ENCODE measurements at regions not wholly inside any gene's neighbourhood (a gene's known extent, or its start where the extent isn't known, plus 50 kb on each side); places are given as distances from the start of the nearest gene placed in this dataset.

DNA sequence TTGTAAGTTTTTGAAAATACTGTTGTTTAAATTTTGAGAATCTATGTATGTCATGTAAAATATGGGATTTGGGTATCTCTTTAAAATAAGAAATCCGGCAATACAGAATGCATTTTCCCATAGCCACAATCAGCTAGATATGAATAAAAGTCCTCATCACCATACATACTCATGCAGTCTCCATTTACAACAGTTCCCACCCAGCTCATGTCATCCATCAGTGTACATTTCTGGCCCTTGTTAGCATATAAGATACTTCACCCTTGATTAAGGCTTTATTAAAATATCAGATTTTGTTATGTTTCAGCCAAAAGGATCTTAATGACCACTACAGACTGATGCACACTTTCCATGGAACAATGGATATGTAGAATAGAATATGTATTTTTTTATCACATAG lies 218.0 kb downstream of the DPY19L2 start:
- no peak overlapping the region for H2AFZ ChIP-seq (replicated peaks; ENCODE audit: low read length, poor library complexity)
- no peaks in the 10 kb centered on the region for H3K9me1 ChIP-seq (ENCODE audit: insufficient read depth, low read length)
- no peaks in the 10 kb centered on the region for H4K20me1 ChIP-seq (ENCODE audit: insufficient read depth, low read length)
- no peak overlapping the region for H3K4me3 ChIP-seq (ENCODE audit: insufficient read depth, low read depth, low read length)
- DNase-seq: no peak
- ChIA-PET CTCF (no interaction called here), POLR2A (ENCODE audit: unreplicated experiment) (no interaction called here)
- H2BK120ac ChIP-seq (ENCODE audit: low read depth, low read length): no peak overlapping the region
- H3K27ac ChIP-seq (ENCODE audit: insufficient read depth, low read length): no peak overlapping the region
- H3K4ac ChIP-seq (ENCODE audit: low read depth, low read length): no peak overlapping the region
- dilution Hi-C loops (cut with HindIII; ENCODE audit: low sequenced_read_pairs, unreplicated experiment): no loop called here
- no peak overlapping the region for H3K56ac ChIP-seq (ENCODE audit: extremely low read depth, insufficient read depth, low read length)
- no peak overlapping the region for H2AK9ac ChIP-seq (replicated peaks; ENCODE audit: low read depth, low read length, poor library complexity)
- no peak overlapping the region for H3K9ac ChIP-seq (ENCODE audit: low read depth, low read length)
- in situ Hi-C loops (cut with MboI; ENCODE audit: low sequenced_read_pairs): no loop called here
- no peak overlapping the region for H2BK5ac ChIP-seq (ENCODE audit: low read depth, low read length, poor library complexity, severe bottlenecking)
- no peaks in the 10 kb centered on the region for H3K36me3 ChIP-seq (ENCODE audit: control insufficient read depth, insufficient read depth, low read length)
- no peak overlapping the region for H2AK5ac ChIP-seq (ENCODE audit: low read depth, low read length)
- no peaks in the 10 kb centered on the region for H3K27me3 ChIP-seq (ENCODE audit: control insufficient read depth, insufficient read depth, low read length)
- no peaks in the 10 kb centered on the region for H3K79me1 ChIP-seq (ENCODE audit: low read depth in 1 of 2, low read length in 2 of 2)
- TF ChIP-seq RAD21 (IDR thresholded peaks at IDR 0.05; ENCODE audit: low read length): no peak
- TF ChIP-seq FOS (IDR thresholded peaks at IDR 0.05; ENCODE audit: low read depth, low read length): no peak
- TF ChIP-seq NFE2L2 (IDR thresholded peaks at IDR 0.05; ENCODE audit: low read depth, low read length): no peak
- no peak for TF ChIP-seq BHLHE40 (IDR thresholded peaks at IDR 0.05; ENCODE audit: low read depth, low read length)
- no peak for TF ChIP-seq POLR2A (IDR thresholded peaks at IDR 0.05; ENCODE audit: low read depth, low read length)
- TF ChIP-seq, protein P1, sequence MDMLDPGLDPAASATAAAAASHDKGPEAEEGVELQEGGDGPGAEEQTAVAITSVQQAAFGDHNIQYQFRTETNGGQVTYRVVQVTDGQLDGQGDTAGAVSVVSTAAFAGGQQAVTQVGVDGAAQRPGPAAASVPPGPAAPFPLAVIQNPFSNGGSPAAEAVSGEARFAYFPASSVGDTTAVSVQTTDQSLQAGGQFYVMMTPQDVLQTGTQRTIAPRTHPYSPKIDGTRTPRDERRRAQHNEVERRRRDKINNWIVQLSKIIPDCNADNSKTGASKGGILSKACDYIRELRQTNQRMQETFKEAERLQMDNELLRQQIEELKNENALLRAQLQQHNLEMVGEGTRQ (IDR thresholded peaks at IDR 0.05; ENCODE audit: low read depth, low read length): no peak
- TF ChIP-seq, protein P2, sequence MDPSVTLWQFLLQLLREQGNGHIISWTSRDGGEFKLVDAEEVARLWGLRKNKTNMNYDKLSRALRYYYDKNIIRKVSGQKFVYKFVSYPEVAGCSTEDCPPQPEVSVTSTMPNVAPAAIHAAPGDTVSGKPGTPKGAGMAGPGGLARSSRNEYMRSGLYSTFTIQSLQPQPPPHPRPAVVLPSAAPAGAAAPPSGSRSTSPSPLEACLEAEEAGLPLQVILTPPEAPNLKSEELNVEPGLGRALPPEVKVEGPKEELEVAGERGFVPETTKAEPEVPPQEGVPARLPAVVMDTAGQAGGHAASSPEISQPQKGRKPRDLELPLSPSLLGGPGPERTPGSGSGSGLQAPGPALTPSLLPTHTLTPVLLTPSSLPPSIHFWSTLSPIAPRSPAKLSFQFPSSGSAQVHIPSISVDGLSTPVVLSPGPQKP (IDR thresholded peaks at IDR 0.05; ENCODE audit: borderline replicate concordance, low read depth, low read length): no peak
- TF ChIP-seq MAFK (IDR thresholded peaks at IDR 0.05; ENCODE audit: low read depth, low read length): no peak
- no peak for TF ChIP-seq RCOR1 (IDR thresholded peaks at IDR 0.05; ENCODE audit: insufficient replicate concordance, low read length)
- no peak for TF ChIP-seq SMC3 (IDR thresholded peaks at IDR 0.05; ENCODE audit: low read depth, low read length)
- TF ChIP-seq RFX5 (IDR thresholded peaks at IDR 0.05; ENCODE audit: low read depth, low read length): no peak
- TF ChIP-seq, protein P3, sequence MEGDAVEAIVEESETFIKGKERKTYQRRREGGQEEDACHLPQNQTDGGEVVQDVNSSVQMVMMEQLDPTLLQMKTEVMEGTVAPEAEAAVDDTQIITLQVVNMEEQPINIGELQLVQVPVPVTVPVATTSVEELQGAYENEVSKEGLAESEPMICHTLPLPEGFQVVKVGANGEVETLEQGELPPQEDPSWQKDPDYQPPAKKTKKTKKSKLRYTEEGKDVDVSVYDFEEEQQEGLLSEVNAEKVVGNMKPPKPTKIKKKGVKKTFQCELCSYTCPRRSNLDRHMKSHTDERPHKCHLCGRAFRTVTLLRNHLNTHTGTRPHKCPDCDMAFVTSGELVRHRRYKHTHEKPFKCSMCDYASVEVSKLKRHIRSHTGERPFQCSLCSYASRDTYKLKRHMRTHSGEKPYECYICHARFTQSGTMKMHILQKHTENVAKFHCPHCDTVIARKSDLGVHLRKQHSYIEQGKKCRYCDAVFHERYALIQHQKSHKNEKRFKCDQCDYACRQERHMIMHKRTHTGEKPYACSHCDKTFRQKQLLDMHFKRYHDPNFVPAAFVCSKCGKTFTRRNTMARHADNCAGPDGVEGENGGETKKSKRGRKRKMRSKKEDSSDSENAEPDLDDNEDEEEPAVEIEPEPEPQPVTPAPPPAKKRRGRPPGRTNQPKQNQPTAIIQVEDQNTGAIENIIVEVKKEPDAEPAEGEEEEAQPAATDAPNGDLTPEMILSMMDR (conservative IDR thresholded peaks at IDR 0.05; ENCODE audit: low read depth, low read length): no peak
- no peak for TF ChIP-seq CEBPB (IDR thresholded peaks at IDR 0.05; ENCODE audit: low read depth, low read length)
- TF ChIP-seq MAZ (IDR thresholded peaks at IDR 0.05; ENCODE audit: borderline replicate concordance, low read depth, low read length): no peak
- no peak for TF ChIP-seq CHD1 (IDR thresholded peaks at IDR 0.05; ENCODE audit: low read depth, low read length)
- no peak for TF ChIP-seq MXI1 (IDR thresholded peaks at IDR 0.05; ENCODE audit: borderline replicate concordance, low read depth, low read length)
- no peak overlapping the region for H2BK20ac ChIP-seq (ENCODE audit: low read depth, low read length)
- no peak overlapping the region for H3K18ac ChIP-seq (ENCODE audit: low read depth, low read length)
- no peak overlapping the region for H3K23ac ChIP-seq (ENCODE audit: low read depth, low read length)
- no peaks in the 10 kb centered on the region for H3K9me3 ChIP-seq (ENCODE audit: control insufficient read depth, insufficient read depth, low read length)
- intact Hi-C loops (cut with micrococcal nuclease): no loop called here
- no peak overlapping the region for H4K91ac ChIP-seq (ENCODE audit: insufficient read depth, low read depth, low read length)
- no peak overlapping the region for H3K14ac ChIP-seq (replicated peaks; ENCODE audit: low read depth, low read length)
- no TSS peak for BruUV-seq (replicated peaks)
- H2BK15ac ChIP-seq (ENCODE audit: low read depth, low read length): no peak overlapping the region
- no peaks in the 10 kb centered on the region for H3K4me1 ChIP-seq (ENCODE audit: control insufficient read depth, insufficient read depth, low read length)
- no peak overlapping the region for H4K5ac ChIP-seq (ENCODE audit: low read depth, low read length)
- H3K4me2 ChIP-seq (ENCODE audit: low read depth, low read length): no peak overlapping the region
- no CpG with 5 or more reads among the region's 1 CpG for WGBS, 2 experiments (ENCODE audit: extremely low coverage in 2 of 2, insufficient read length in 1 of 2)
- ATAC-seq (ENCODE audit: low read depth): no peak
- H4K8ac ChIP-seq (ENCODE audit: low read depth in 2 of 2, low read length in 2 of 2): no peak overlapping the region
